ENCODE measurements at regions not wholly inside any gene's neighbourhood (a gene's known extent, or its start where the extent isn't known, plus 50 kb on each side); places are given as distances from the start of the nearest gene placed in this dataset.

DNA sequence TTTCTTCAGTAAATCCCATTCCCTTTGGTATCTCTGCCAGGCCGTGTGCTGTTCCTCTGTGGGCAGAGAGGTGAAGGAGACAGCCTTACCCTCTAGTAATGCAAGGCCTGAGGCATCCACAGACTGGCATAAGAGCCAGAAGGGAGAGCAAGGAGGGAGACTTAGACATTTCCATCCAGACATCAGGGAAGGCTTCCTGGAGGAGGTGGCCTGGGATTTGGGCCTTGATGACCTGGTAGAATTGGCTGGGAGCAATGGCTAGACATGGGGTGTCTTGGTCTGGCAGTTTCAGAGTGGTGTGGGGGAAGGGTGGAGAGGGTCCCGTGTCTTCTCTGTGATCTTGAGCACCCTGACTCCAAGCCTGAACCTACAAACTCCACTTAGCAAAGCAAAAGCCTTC lies 81.8 kb downstream of the RHOB start:
- peaks cover 3% of the 10 kb centered on the region for H3K27me3 Mint-ChIP-seq
- no peaks in the 10 kb centered on the region for H3K36me3 Mint-ChIP-seq
- H3K9me3 Mint-ChIP-seq, result no peaks in the 10 kb centered on the region
- no peak for DNase-seq (ENCODE audit: extremely low spot score, unreplicated experiment)
- H3K4me3 Mint-ChIP-seq, result no peak overlapping the region
- peaks cover 26% of the 10 kb centered on the region for H3K4me1 Mint-ChIP-seq (ENCODE audit: unreplicated experiment)
- TF ChIP-seq, protein P1, sequence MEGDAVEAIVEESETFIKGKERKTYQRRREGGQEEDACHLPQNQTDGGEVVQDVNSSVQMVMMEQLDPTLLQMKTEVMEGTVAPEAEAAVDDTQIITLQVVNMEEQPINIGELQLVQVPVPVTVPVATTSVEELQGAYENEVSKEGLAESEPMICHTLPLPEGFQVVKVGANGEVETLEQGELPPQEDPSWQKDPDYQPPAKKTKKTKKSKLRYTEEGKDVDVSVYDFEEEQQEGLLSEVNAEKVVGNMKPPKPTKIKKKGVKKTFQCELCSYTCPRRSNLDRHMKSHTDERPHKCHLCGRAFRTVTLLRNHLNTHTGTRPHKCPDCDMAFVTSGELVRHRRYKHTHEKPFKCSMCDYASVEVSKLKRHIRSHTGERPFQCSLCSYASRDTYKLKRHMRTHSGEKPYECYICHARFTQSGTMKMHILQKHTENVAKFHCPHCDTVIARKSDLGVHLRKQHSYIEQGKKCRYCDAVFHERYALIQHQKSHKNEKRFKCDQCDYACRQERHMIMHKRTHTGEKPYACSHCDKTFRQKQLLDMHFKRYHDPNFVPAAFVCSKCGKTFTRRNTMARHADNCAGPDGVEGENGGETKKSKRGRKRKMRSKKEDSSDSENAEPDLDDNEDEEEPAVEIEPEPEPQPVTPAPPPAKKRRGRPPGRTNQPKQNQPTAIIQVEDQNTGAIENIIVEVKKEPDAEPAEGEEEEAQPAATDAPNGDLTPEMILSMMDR (conservative IDR thresholded peaks at IDR 0.05), result no peak
- H3K27ac Mint-ChIP-seq, result no peak overlapping the region

DNA sequence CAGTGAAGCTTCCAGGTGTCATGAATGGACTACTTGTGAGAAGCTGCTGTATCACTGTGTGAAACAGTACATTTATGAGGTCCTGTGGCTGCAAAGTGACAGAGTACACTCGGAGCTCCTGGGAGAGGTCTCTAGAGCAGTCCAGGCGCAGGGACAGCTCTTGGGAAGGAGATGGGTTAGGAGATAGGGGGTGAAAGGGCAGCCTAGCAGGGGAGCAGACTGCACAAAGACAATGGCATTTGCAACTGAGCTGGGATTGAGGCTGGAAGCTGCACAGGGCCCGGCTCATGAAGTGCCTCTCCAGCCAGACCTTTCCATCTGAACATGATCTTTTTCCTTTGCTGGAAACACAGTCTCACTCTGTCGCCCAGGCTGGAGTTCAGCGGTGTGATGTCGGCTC lies 83.6 kb downstream of the RHOB start:
- H3K9me3 Mint-ChIP-seq, result no peaks in the 10 kb centered on the region

DNA sequence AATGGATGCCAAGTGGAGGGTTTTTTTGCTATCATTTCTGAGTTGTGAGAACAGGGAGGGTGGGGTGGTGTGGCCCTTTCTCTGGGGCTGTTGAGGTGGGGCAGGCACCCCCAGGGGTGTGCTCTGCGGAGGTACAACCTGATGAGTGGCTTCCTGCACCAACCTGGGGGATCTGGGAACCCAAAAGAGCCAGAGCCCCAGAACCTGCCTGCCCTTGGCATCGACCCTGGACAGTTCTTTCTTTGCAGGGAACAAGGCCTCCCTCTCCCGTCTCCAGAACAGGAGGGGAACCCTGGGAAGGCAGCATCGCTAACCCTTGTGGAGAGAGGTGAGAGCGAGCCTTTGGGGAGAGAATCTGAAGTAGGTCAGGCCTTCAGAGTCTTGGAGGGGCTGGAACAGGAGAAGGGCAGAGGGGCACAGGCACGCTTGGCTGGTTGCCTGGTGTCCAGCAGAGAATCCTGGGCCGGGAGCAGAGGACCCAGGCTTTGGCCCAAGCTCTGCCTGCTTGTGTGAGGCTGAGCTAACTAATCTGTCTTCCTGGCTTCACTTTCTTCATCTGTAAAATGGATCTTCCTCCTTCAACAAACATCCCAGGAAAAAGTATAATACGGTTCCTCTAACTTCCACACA lies 84.9 kb downstream of the RHOB start:
- DNase-seq (ENCODE audit: extremely low spot score, unreplicated experiment), result no peak
- H3K36me3 Mint-ChIP-seq, result no peaks in the 10 kb centered on the region
- H3K9me3 Mint-ChIP-seq, result no peaks in the 10 kb centered on the region
- peaks cover 11% of the 10 kb centered on the region for H3K4me1 Mint-ChIP-seq (ENCODE audit: unreplicated experiment)
- peak overlapping the region; percentile 30 for H3K27ac Mint-ChIP-seq
- TF ChIP-seq, protein P1 (conservative IDR thresholded peaks at IDR 0.05), result no peak
- H3K27me3 Mint-ChIP-seq, result peaks cover 7% of the 10 kb centered on the region
- H3K4me3 Mint-ChIP-seq, result no peak overlapping the region

More for the DNA sequence above, 83.6 kb downstream of the RHOB start:
- Mint-ChIP-seq H3K4me1 (ENCODE audit: unreplicated experiment) (peaks cover 16% of the 10 kb centered on the region), H3K36me3 (no peaks in the 10 kb centered on the region), H3K27me3 (peaks cover 7% of the 10 kb centered on the region), H3K27ac (peak overlapping the region; percentile 47), H3K4me3 (no peak overlapping the region)
- DNase-seq (ENCODE audit: extremely low spot score, unreplicated experiment), result no peak
- TF ChIP-seq, protein P1 (conservative IDR thresholded peaks at IDR 0.05), result no peak

DNA sequence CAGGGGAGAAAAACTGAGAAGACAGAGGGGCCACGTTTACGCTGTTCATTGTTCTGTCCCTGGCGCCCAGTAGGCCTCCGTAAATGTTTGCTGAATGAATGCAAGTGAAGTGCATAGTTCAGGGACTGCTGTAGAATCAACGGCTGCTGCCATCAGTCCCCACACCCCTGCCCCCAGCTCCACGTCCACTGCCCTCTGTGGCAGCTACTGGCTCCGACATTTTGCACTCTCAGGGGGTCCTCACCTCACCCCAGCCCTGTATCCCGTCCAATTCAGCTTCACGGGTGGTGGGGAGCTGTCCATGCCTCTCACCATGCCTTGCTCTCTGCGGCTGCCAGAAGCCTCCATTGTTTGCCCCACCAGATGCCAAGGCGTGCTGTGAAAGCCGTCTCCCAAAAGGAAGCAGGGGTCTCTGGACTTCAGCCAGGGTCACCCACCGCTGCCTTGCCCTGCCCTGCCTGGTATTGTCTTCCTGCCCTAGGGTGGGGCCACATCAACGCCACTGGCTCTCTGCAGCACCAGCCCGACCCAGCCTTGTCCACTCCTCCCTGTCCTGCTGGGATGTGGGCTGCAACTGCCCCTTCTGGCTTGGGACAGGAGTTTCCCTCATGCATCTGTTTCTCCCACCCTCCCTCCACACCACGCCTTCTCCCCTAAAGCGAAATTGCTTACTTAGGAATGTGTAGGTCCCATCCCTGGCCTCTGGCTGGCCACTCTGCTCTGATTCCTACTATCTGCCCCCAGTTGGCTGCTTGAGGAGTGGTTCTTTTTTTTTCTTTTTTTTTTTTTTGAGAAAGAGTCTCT lies 86.0 kb downstream of the RHOB start:
- Mint-ChIP-seq H3K27ac (peak overlapping the region; percentile 29), H3K4me1 (ENCODE audit: unreplicated experiment) (peaks cover 20% of the 10 kb centered on the region), H3K27me3 (peaks cover 11% of the 10 kb centered on the region), H3K9me3 (no peaks in the 10 kb centered on the region), H3K36me3 (no peaks in the 10 kb centered on the region), H3K4me3 (no peak overlapping the region)
- TF ChIP-seq, protein P1 (conservative IDR thresholded peaks at IDR 0.05), result no peak
- no peak for DNase-seq (ENCODE audit: extremely low spot score, unreplicated experiment)

DNA sequence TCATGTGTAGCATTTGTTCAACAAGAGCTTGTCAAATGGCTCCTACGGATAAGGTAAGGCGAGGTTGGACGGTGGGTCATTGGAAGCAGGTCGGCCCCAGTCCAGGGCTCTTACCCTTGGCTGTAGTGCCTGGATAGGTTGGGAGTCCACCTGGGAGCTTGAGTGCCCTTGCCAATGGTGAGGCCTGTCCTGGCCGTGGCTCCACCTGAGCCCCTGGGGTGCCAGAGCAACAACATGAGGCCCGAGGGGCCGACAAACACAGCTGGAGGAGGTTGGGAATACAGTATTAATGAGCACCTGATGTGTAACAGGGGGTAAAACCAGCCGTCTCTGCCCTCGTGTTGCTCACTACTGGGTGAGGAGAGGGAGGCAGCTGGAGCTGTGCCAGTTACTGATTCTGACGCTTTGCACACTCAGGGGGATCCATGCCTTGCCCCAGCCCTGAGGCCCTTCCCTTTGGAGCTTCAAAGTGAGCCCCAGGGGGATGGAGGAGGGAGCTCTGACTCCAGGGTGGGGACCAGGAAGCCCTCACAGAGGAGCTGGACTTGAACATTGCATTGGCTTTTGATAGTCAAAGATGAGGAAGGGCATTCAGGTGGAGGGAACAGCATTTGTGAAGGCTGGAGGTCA lies 87.2 kb downstream of the RHOB start:
- H3K36me3 Mint-ChIP-seq, result no peaks in the 10 kb centered on the region
- peak overlapping the region; percentile 47 for H3K4me3 Mint-ChIP-seq
- peak overlapping the region; percentile 29 for H3K27ac Mint-ChIP-seq
- H3K27me3 Mint-ChIP-seq, result peaks cover 14% of the 10 kb centered on the region
- no peak for DNase-seq (ENCODE audit: extremely low spot score, unreplicated experiment)
- H3K9me3 Mint-ChIP-seq, result no peaks in the 10 kb centered on the region
- H3K4me1 Mint-ChIP-seq (ENCODE audit: unreplicated experiment), result peaks cover 25% of the 10 kb centered on the region
- TF ChIP-seq, protein P1 (conservative IDR thresholded peaks at IDR 0.05), result no peak
